HG02938 (cell line): ENCODE measurements at regions not wholly inside any gene's neighbourhood (a gene's known extent, or its start where the extent isn't known, plus 50 kb on each side); places are given as distances from the start of the nearest gene placed in this dataset.

Experiments
- ATAC-seq: cut with Tn5 transposase; IDR thresholded peaks from one replicate; pipeline ENCODE4 v1.9.1; 2021; ENCODE audit warnings: mild to moderate bottlenecking, moderate library complexity; ENCODE audit not compliant: unreplicated experiment

GRCh38 chr4:181157647-181158046 lies 1085.6 kb upstream of the TENM3 start:
- ATAC-seq, result no peak

GRCh38 chr4:181158971-181159370 lies 1084.2 kb upstream of the TENM3 start:
- no peak for ATAC-seq

GRCh38 chr4:181161669-181162068 lies 1081.5 kb upstream of the TENM3 start:
- no peak for ATAC-seq

GRCh38 chr4:181162266-181162665 lies 1080.9 kb upstream of the TENM3 start:
- ATAC-seq, result no peak

- ATAC-seq, result no peak
Observed at GRCh38 chr4:181162676-181163075, 1080.5 kb upstream of the TENM3 start.

- no peak for ATAC-seq
Observed at GRCh38 chr4:181166742-181167399, 1076.3 kb upstream of the TENM3 start.

GRCh38 chr4:181168011-181168805 lies 1075.0 kb upstream of the TENM3 start:
- ATAC-seq, result no peak

GRCh38 chr4:181173046-181173445 lies 1070.2 kb upstream of the TENM3 start:
- no peak for ATAC-seq

GRCh38 chr4:181176306-181176705 lies 1066.9 kb upstream of the TENM3 start:
- no peak for ATAC-seq

GRCh38 chr4:181181331-181181730 lies 1061.9 kb upstream of the TENM3 start:
- no peak for ATAC-seq

- no peak for ATAC-seq
Observed at GRCh38 chr4:181189751-181190150, 1053.5 kb upstream of the TENM3 start.

- no peak for ATAC-seq
Observed at GRCh38 chr4:181193131-181193930, 1049.9 kb upstream of the TENM3 start.

GRCh38 chr4:181194096-181194495 lies 1049.1 kb upstream of the TENM3 start:
- no peak for ATAC-seq

GRCh38 chr4:181200076-181200475 lies 1043.1 kb upstream of the TENM3 start:
- no peak for ATAC-seq

GRCh38 chr4:181202240-181202639 lies 1041.0 kb upstream of the TENM3 start:
- ATAC-seq, result no peak

- ATAC-seq, result no peak
Observed at GRCh38 chr4:181204109-181204508, 1039.1 kb upstream of the TENM3 start.

- ATAC-seq, result no peak
Observed at GRCh38 chr4:181213551-181213950, 1029.7 kb upstream of the TENM3 start.

- ATAC-seq, result no peak
Observed at GRCh38 chr4:181216501-181216900, 1026.7 kb upstream of the TENM3 start.

GRCh38 chr4:181219783-181220416 lies 1023.3 kb upstream of the TENM3 start:
- ATAC-seq, result no peak

- ATAC-seq, result no peak
Observed at GRCh38 chr4:181224852-181225251, 1018.4 kb upstream of the TENM3 start.

- ATAC-seq, result no peak
Observed at GRCh38 chr4:181225616-181226261, 1017.5 kb upstream of the TENM3 start.
